OCI-LY7 (cell line): ENCODE measurements at regions not wholly inside any gene's neighbourhood (a gene's known extent, or its start where the extent isn't known, plus 50 kb on each side); places are given as distances from the start of the nearest gene placed in this dataset.

Source experiments
- BruUV-seq: library from RNA; stranded (reverse); fragments of 400-500 nt; replicated peaks from 2 replicates; lab custom pipeline; 2021; lab: Mats Ljungman, UMichigan
- CTCF ChIA-PET: fragments of 300-600 bp; sonication (Branson Sonifier 250); formaldehyde crosslinking; loops from one replicate; lab custom pipeline; 2022; ENCODE audit warnings: antibody characterized with exemption; ENCODE audit not compliant: unreplicated experiment; lab: Charles Lee
- POLR2A ChIA-PET: fragments of 300-600 bp; sonication (Branson Sonifier 250); formaldehyde crosslinking; loops from one replicate; lab custom pipeline; 2022; ENCODE audit warnings: antibody characterized with exemption; lab: Charles Lee
- DNase-seq: peaks from one replicate; pipeline ENCODE4 v3.0.0-alpha.2; 2015; ENCODE audit warnings: low spot score
- H2AFZ ChIP-seq: fragments of 200-600 bp; sonication (generic), shearing (Covaris generic); 2 replicates; pipeline ENCODE4 v1.6.1; 2014; ENCODE audit warnings: mild to moderate bottlenecking, antibody characterized with exemption, low read length, moderate library complexity
- H3K27ac ChIP-seq: fragments of 200-600 bp; sonication (generic); 2 replicates; pipeline ENCODE4 v1.5.1; 2014; ENCODE audit warnings: mixed run types, low read depth, mild to moderate bottlenecking, moderate library complexity, low read length, inconsistent platforms; ENCODE audit not compliant: poor library complexity, severe bottlenecking
- H3K36me3 ChIP-seq: fragments of 200-600 bp; sonication (generic); 2 replicates; pipeline ENCODE4 v1.6.1; 2014; ENCODE audit warnings: mild to moderate bottlenecking, antibody characterized with exemption, low read length, moderate library complexity, mixed read lengths; ENCODE audit not compliant: insufficient read depth
- H3K4me1 ChIP-seq: fragments of 200-600 bp; sonication (generic); 2 replicates; pipeline ENCODE4 v1.5.1; 2014; ENCODE audit warnings: mild to moderate bottlenecking, low read length; ENCODE audit not compliant: insufficient read depth, poor library complexity, severe bottlenecking
- H3K4me2 ChIP-seq: fragments of 200-600 bp; sonication (generic); 2 replicates; pipeline ENCODE4 v1.6.1; 2014; ENCODE audit warnings: mild to moderate bottlenecking, low read length
- H3K4me3 ChIP-seq: fragments of 200-600 bp; sonication (generic); 2 replicates; pipeline ENCODE4 v1.5.1; 2014; ENCODE audit warnings: mild to moderate bottlenecking, low read depth, low read length; ENCODE audit not compliant: poor library complexity, severe bottlenecking
- H3K79me2 ChIP-seq: fragments of 200-600 bp; sonication (generic); 2 replicates; pipeline ENCODE4 v1.6.1; 2016; ENCODE audit warnings: low read depth, mild to moderate bottlenecking, low read length, moderate library complexity, mixed read lengths; ENCODE audit not compliant: insufficient read depth
- H3K9me2 ChIP-seq: fragments of 200-600 bp; sonication (generic); 2 replicates; pipeline ENCODE4 v1.6.1; 2016; ENCODE audit warnings: mild to moderate bottlenecking, low read length, mixed read lengths; ENCODE audit not compliant: insufficient read depth
- H3K9me3 ChIP-seq: fragments of 200-600 bp; sonication (generic); 2 replicates; pipeline ENCODE4 v1.6.1; 2014; ENCODE audit warnings: mild to moderate bottlenecking, mixed run types, low read length, mixed read lengths
- H4K20me1 ChIP-seq: fragments of 200-600 bp; sonication (generic); 2 replicates; pipeline ENCODE4 v1.6.1; 2014; ENCODE audit warnings: mild to moderate bottlenecking, antibody characterized with exemption, low read length, moderate library complexity, mixed read lengths; ENCODE audit not compliant: insufficient read depth
- CTCF ChIP-seq: fragments of 200-600 bp; sonication (generic); conservative IDR thresholded peaks from 2 replicates; pipeline ENCODE4 v1.5.1; 2014; ENCODE audit warnings: mild to moderate bottlenecking, antibody characterized with exemption, low read length, moderate library complexity, mixed read lengths
- EZH2phosphoT487 ChIP-seq: fragments of 200-600 bp; sonication (generic); IDR thresholded peaks from 2 replicates; pipeline ENCODE4 v1.6.1; 2018; ENCODE audit warnings: low read depth, borderline replicate concordance, mild to moderate bottlenecking, mixed run types, antibody characterized with exemption, low read length, moderate library complexity, mixed read lengths
- intact Hi-C: fragments of 100-400 bp; cut with micrococcal nuclease; formaldehyde crosslinking; loops from one replicate; pipeline ENCODE4 v1.10.0; 2022; ENCODE audit not compliant: unreplicated experiment

- Histone ChIP-seq H3K79me2 (no peaks in the 10 kb centered on the region), H4K20me1 (no peaks in the 10 kb centered on the region), H3K36me3 (no peaks in the 10 kb centered on the region), H3K4me2 (no peak overlapping the region), H3K27ac (no peak overlapping the region), H3K9me3 (no peaks in the 10 kb centered on the region), H2AFZ (no peak overlapping the region), H3K4me3 (no peak overlapping the region), H3K4me1 (no peaks in the 10 kb centered on the region), H3K9me2 (no peaks in the 10 kb centered on the region)
- CTCF ChIA-PET, result no interaction called here
- intact Hi-C loops, result loop anchor here (1.0 to 10.0 kb wide), 4 partner anchors 229 to 929 kb away; no protein-coding TSS in a partner anchor
- TF ChIP-seq EZH2phosphoT487 (no peak), CTCF (no peak)
- no peak for DNase-seq
- BruUV-seq, result no TSS peak
- POLR2A ChIA-PET, result interaction anchor here (0.7 kb wide), 1 partner anchor 68 kb away, joined by 4 read pairs; no protein-coding TSS in a partner anchor
These were observed 177.7 kb downstream of the ADSS2 start for GRCh38 chr1:244273845-244274619.

GRCh38 chr1:244276646-244277045 is 175.1 kb downstream of the ADSS2 start:
- H3K36me3 ChIP-seq, result no peaks in the 10 kb centered on the region
- no peaks in the 10 kb centered on the region for H3K9me3 ChIP-seq
- no peaks in the 10 kb centered on the region for H3K9me2 ChIP-seq
- ChIA-PET POLR2A (no interaction called here), CTCF (no interaction called here)
- H4K20me1 ChIP-seq, result no peaks in the 10 kb centered on the region
- intact Hi-C loops, result loop anchor here (10.0 kb wide), 1 partner anchor 232 kb away; no protein-coding TSS in a partner anchor
- no peak overlapping the region for H3K4me2 ChIP-seq
- H3K4me3 ChIP-seq, result no peak overlapping the region
- no peak overlapping the region for H3K27ac ChIP-seq
- no peak for DNase-seq
- no TSS peak for BruUV-seq
- H2AFZ ChIP-seq, result no peak overlapping the region
- TF ChIP-seq EZH2phosphoT487 (no peak), CTCF (no peak)
- H3K4me1 ChIP-seq, result no peaks in the 10 kb centered on the region
- no peaks in the 10 kb centered on the region for H3K79me2 ChIP-seq

GRCh38 chr1:244280201-244280600 is 171.5 kb downstream of the ADSS2 start:
- Histone ChIP-seq H3K9me2 (no peaks in the 10 kb centered on the region), H3K4me3 (no peak overlapping the region), H2AFZ (no peak overlapping the region), H3K27ac (no peak overlapping the region), H3K9me3 (no peaks in the 10 kb centered on the region), H4K20me1 (no peaks in the 10 kb centered on the region), H3K4me1 (no peaks in the 10 kb centered on the region), H3K36me3 (no peaks in the 10 kb centered on the region), H3K4me2 (no peak overlapping the region), H3K79me2 (no peaks in the 10 kb centered on the region)
- intact Hi-C loops, result no loop called here
- ChIA-PET POLR2A (interaction anchor here (0.6 to 0.7 kb wide), 2 partner anchors 10 to 532 kb away, joined by 3 read pairs; no protein-coding TSS in a partner anchor), CTCF (no interaction called here)
- no peak for DNase-seq
- no TSS peak for BruUV-seq
- TF ChIP-seq EZH2phosphoT487 (no peak), CTCF (no peak)
